Cardiac fibroblast (primary cell): ENCODE measurements at regions not wholly inside any gene's neighbourhood (a gene's known extent, or its start where the extent isn't known, plus 50 kb on each side); places are given as distances from the start of the nearest gene placed in this dataset.

Experiments
- DNase-seq, 2 donors: peaks; one replicate each; pipeline versions ENCODE4 v3.0.0 to v3.0.0-alpha.2; 2010; ENCODE audit warnings: low read depth in 2 of 2
- H3K4me3 ChIP-seq, 2 donors: replicated peaks in 1 of 2; 1 replicate in 1 of 2; 2 replicates in 1 of 2; pipeline ENCODE4 v1.5.1; 2011; ENCODE audit warnings: low read depth in 2 of 2, low read length in 2 of 2, mild to moderate bottlenecking in 2 of 2, moderate library complexity in 1 of 2
- TF ChIP-seq, protein P1 (sequence below): IDR thresholded peaks from one replicate; pipeline ENCODE4 v1.5.1; 2011; ENCODE audit warnings: low read depth, mild to moderate bottlenecking, low read length, inconsistent platforms

DNA sequence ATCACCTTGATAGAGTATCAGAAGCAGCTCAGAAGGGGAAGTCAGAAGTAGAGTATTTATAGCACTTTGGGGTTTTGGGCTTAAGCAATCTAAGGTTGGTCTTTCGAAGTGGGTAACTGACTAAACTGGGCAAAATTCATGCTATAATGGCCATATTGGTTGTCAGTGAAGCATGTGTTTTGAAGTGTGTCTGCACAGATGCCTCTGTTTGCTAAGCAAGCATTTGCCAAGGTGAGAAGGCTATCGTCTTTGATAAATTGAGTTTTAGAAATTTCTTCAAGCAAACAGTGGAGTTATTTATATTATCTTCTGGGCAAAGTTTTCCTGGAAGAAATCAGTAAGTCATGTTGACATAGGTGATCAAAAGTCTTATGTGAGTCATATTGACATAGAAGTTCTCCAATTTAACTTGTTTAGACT, 412.8 kb upstream of the TGFBR2 start:
- TF ChIP-seq, protein P1, sequence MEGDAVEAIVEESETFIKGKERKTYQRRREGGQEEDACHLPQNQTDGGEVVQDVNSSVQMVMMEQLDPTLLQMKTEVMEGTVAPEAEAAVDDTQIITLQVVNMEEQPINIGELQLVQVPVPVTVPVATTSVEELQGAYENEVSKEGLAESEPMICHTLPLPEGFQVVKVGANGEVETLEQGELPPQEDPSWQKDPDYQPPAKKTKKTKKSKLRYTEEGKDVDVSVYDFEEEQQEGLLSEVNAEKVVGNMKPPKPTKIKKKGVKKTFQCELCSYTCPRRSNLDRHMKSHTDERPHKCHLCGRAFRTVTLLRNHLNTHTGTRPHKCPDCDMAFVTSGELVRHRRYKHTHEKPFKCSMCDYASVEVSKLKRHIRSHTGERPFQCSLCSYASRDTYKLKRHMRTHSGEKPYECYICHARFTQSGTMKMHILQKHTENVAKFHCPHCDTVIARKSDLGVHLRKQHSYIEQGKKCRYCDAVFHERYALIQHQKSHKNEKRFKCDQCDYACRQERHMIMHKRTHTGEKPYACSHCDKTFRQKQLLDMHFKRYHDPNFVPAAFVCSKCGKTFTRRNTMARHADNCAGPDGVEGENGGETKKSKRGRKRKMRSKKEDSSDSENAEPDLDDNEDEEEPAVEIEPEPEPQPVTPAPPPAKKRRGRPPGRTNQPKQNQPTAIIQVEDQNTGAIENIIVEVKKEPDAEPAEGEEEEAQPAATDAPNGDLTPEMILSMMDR, result no peak
- DNase-seq, result no peak
- H3K4me3 ChIP-seq, result no peak overlapping the region

DNA sequence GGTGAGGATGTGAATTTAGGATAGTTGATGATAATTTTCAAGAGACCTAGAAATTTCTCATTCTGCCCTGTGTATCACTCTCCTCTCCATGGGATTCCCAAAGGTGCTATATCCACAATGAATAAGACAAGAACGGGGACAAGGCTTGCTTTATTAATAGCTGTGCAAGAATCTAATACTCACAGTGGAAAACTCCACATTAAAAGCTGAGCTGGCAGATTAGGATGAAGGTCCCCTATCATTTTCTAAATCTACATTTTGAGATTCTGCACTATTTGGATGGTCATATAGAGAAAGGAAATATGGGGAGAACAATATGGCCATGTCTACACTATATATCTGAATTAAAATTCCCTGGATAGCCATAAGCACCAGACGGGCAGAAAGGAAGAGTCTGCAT, 411.0 kb upstream of the TGFBR2 start:
- no peak for DNase-seq
- TF ChIP-seq, protein P1, result no peak
- no peak overlapping the region for H3K4me3 ChIP-seq

DNA sequence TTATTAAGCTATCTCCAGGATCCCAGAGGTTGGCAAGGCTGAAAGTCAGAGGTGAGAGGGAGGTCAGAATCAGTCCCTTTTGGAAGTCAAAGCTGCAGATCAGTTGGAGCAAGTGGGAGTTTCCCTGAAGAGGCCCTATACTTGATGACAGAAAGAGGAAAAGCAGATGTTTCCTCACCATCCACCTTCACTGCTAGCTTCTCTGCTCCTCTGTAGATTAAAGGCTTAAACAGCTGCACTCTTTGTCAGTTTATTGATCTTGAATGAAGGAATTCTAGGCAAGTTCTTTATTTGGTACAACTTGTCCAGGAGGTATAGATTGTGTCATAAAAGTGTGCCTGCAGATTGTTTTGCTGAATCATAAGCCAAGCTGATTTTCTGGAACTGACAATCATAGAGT, 408.2 kb upstream of the TGFBR2 start:
- DNase-seq, result peak; percentile 33 to 37
- TF ChIP-seq, protein P1, result no peak
- H3K4me3 ChIP-seq, result no peak overlapping the region

DNA sequence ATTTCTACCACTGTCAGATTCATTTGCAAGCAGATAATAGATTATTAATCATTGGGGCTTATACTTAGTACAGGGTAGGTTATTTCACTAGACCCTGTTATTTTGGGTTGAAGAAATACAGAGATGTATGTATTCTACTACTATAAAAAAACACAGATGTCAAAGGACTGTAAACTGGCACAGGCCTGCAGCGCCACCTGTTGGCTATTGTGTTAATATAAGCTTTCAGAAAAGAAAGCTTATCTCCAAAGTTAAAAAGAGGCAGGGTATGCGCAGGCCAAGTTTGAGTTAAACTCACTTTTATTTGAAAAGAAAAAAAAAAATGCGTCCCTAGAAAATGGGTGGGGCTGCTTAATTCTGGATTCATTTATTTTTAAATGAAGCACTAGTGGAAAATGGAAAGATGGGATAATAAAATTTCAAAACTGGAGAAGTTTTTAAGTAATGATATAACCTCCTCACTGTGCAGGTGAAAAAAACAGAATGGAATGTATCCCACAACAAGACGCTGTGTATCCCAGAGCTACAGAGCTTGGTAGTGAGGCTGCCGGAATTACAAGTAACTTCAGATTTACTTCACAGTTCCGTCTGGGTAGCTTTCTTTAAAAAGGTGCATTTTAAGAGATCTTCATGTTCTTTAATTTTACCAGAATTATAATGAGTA, 407.2 kb upstream of the TGFBR2 start:
- TF ChIP-seq, protein P1, result peak; percentile 71
- H3K4me3 ChIP-seq, result no peak overlapping the region
- DNase-seq, result peak; percentile 76 to 77

DNA sequence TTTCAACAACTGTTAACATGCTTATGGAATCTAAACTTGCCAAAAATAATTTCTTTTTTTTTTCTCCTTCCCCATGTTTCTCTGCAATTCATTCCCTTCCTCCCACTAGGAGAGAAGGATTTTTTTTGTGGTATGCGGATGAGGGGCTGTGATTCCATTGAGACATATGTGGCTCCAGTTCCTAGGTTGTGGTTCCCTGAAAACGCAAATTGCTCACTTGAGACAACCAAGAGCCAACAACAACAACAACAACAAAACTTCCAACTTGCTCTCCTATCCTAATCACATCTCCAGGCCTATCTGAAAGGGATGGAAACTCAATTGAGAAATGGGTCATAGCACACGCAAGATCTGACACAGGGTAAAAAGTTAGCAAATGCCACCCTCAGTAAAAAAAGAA, 406.5 kb upstream of the TGFBR2 start:
- TF ChIP-seq, protein P1, result no peak
- peak; percentile 39 to 72 for DNase-seq

DNA sequence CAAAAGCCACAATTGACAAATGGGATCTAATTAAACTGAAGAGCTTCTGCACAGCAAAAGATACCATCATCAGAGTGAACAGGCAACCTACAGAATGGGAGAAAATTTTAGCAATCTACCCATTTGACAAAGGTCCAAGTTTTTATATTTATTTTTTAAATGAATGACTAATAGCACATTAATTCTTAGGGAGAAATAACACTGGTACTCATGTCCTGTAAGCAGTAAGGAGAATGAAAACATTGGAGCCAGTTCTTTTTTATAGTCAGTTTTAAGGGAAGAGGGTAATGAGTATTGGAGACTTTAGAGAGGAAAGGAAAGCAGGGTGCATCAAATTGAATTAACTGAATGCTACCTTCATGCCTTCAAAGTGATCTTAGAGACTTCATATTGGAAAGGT, 404.7 kb upstream of the TGFBR2 start:
- DNase-seq, result peak in 1 of 2 donors; percentile 33
- H3K4me3 ChIP-seq, result no peak overlapping the region
- TF ChIP-seq, protein P1, result no peak

More for the DNA sequence above, 406.5 kb upstream of the TGFBR2 start:
- H3K4me3 ChIP-seq, result no peak overlapping the region

DNA sequence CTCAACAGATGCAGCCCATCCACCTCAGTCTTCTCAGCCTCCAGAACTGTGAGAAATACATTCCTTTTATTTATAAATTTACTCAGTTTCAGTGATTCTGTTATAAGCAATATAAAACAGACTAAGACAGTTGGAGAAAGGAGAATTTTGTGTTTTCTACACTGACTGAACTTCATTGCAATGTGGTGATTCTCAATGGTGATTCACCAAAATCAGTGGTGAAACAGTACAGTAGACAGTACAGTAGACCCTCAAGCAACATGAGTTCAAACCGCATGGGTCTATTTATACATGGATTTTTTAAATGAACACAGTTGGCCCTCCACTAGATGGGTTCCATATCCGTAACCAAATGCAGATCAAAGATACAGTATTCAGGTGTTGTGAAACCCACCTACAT, 403.1 kb upstream of the TGFBR2 start:
- peak in 1 of 2 donors; percentile 81 for DNase-seq
- TF ChIP-seq, protein P1, result no peak
- H3K4me3 ChIP-seq, result no peak overlapping the region
